HL-60 (cell line): ENCODE measurements at regions not wholly inside any gene's neighbourhood (a gene's known extent, or its start where the extent isn't known, plus 50 kb on each side); places are given as distances from the start of the nearest gene placed in this dataset.

ENCODE experiments used
- CTCF ChIP-seq: IDR thresholded peaks from one replicate; pipeline ENCODE4 v1.5.1; 2011; ENCODE audit warnings: low read length, control low read depth, inconsistent platforms; ENCODE audit not compliant: insufficient read depth
- POLR2AphosphoS5 ChIP-seq: IDR thresholded peaks from 2 replicates; pipeline ENCODE4 v1.6.1; 2012; ENCODE audit warnings: low read depth
- REST ChIP-seq: IDR thresholded peaks from 2 replicates; pipeline ENCODE4 v1.6.1; 2012; ENCODE audit warnings: low read depth; ENCODE audit not compliant: insufficient replicate concordance

- no peak for TF ChIP-seq POLR2AphosphoS5
- no peak for TF ChIP-seq CTCF
- TF ChIP-seq REST, result no peak
Observed at GRCh38 chr9:119793218-119793617, 424.0 kb upstream of the BRINP1 start.
